WTC11 (cell line): ENCODE measurements at regions not wholly inside any gene's neighbourhood (a gene's known extent, or its start where the extent isn't known, plus 50 kb on each side); places are given as distances from the start of the nearest gene placed in this dataset.

Experiments
- ATAC-seq: fragments of 200-7000 bp; cut with Tn5 transposase; 2 replicates; pipeline ENCODE4 v1.10.0; 2021; ENCODE audit warnings: mild to moderate bottlenecking, moderate library complexity
- CTCF ChIA-PET: fragments of 300-600 bp; sonication (Branson Sonifier 250); formaldehyde crosslinking; loops from one replicate; lab custom pipeline; 2021; ENCODE audit warnings: antibody characterized with exemption; lab: Charles Lee
- POLR2A ChIA-PET: fragments of 350-600 bp; sonication (Branson Sonifier 250); formaldehyde crosslinking; loops from one replicate; lab custom pipeline; 2021; ENCODE audit warnings: antibody characterized with exemption; lab: Charles Lee
- DNase-seq: peaks from one replicate; pipeline ENCODE4 v3.0.0; 2021; ENCODE audit warnings: low spot score
- H3K27ac Mint-ChIP-seq: 2 replicates; pipeline ENCODE4 v1.8.0; 2021; ENCODE audit warnings: mixed read lengths
- H3K27me3 Mint-ChIP-seq: 2 replicates; pipeline ENCODE4 v1.8.0; 2021; ENCODE audit warnings: low read depth, mild to moderate bottlenecking, moderate library complexity, mixed read lengths
- H3K36me3 Mint-ChIP-seq: 2 replicates; pipeline ENCODE4 v1.8.0; 2021; ENCODE audit warnings: mixed read lengths
- H3K4me1 Mint-ChIP-seq: 2 replicates; pipeline ENCODE4 v1.8.0; 2022; ENCODE audit warnings: mixed read lengths
- H3K4me3 Mint-ChIP-seq: 2 replicates; pipeline ENCODE4 v1.8.0; 2021; ENCODE audit warnings: mild to moderate bottlenecking, moderate library complexity, mixed read lengths
- H3K9me3 Mint-ChIP-seq: 2 replicates; pipeline ENCODE4 v1.8.0; 2021; ENCODE audit warnings: mixed read lengths
- CREB1 ChIP-seq: sonication (generic); formaldehyde crosslinking; IDR thresholded peaks from 2 replicates; pipeline ENCODE4 v1.8.0; 2023; ENCODE audit warnings: mild to moderate bottlenecking, missing genetic modification reagents
- CREM ChIP-seq: sonication (generic); formaldehyde crosslinking; IDR thresholded peaks from 2 replicates; pipeline ENCODE4 v1.8.1; 2022; ENCODE audit warnings: mild to moderate bottlenecking, missing genetic modification reagents, moderate library complexity
- ETV6 ChIP-seq: sonication (generic); formaldehyde crosslinking; IDR thresholded peaks from 2 replicates; pipeline ENCODE4 v1.8.1; 2022; ENCODE audit warnings: mild to moderate bottlenecking, missing genetic modification reagents
- FOXP1 ChIP-seq: sonication (generic); formaldehyde crosslinking; IDR thresholded peaks from 2 replicates; pipeline ENCODE4 v1.8.0; 2022; ENCODE audit warnings: missing genetic modification reagents, mild to moderate bottlenecking, moderate library complexity, borderline replicate concordance
- RORB ChIP-seq: fragments of 250-450 bp; sonication (Bioruptor Pico); IDR thresholded peaks from 2 replicates; pipeline ENCODE4 v1.9.0; 2021; ENCODE audit warnings: mild to moderate bottlenecking
- SOX15 ChIP-seq: fragments of 250-450 bp; sonication (Bioruptor Pico); IDR thresholded peaks from 2 replicates; pipeline ENCODE4 v1.9.0; 2021; ENCODE audit warnings: mild to moderate bottlenecking
- SP1 ChIP-seq: sonication (generic); formaldehyde crosslinking; conservative IDR thresholded peaks from 2 replicates; pipeline ENCODE4 v1.8.1; 2022; ENCODE audit warnings: missing genetic modification reagents
- ZBTB21 ChIP-seq: sonication (generic); formaldehyde crosslinking; IDR thresholded peaks from 2 replicates; pipeline ENCODE4 v1.8.1; 2023; ENCODE audit warnings: mild to moderate bottlenecking, missing genetic modification reagents, borderline replicate concordance
- TF ChIP-seq, protein P1 (sequence below): sonication (generic); formaldehyde crosslinking; IDR thresholded peaks from 2 replicates; pipeline ENCODE4 v1.8.0; 2022; ENCODE audit warnings: mild to moderate bottlenecking, missing genetic modification reagents
- TF ChIP-seq, protein P2 (sequence below): sonication (generic); formaldehyde crosslinking; IDR thresholded peaks from 2 replicates; pipeline ENCODE4 v1.8.0; 2022; ENCODE audit warnings: mild to moderate bottlenecking, missing genetic modification reagents
- TF ChIP-seq, protein P3 (sequence below): sonication (generic); formaldehyde crosslinking; IDR thresholded peaks from 2 replicates; pipeline ENCODE4 v1.8.1; 2022; ENCODE audit warnings: low read depth, missing genetic modification reagents, borderline replicate concordance
- TF ChIP-seq, protein P4 (sequence below): sonication (generic); formaldehyde crosslinking; IDR thresholded peaks from 2 replicates; pipeline ENCODE4 v1.8.0; 2022; ENCODE audit warnings: missing genetic modification reagents
- TF ChIP-seq, protein P5 (sequence below): fragments of 250-450 bp; sonication (Bioruptor Pico); conservative IDR thresholded peaks from 2 replicates; pipeline ENCODE4 v1.9.0; 2021; ENCODE audit warnings: mild to moderate bottlenecking
- TF ChIP-seq, protein P6 (sequence below): sonication (generic); formaldehyde crosslinking; IDR thresholded peaks from 2 replicates; pipeline ENCODE4 v1.8.1; 2023; ENCODE audit warnings: mild to moderate bottlenecking, missing genetic modification reagents

DNA sequence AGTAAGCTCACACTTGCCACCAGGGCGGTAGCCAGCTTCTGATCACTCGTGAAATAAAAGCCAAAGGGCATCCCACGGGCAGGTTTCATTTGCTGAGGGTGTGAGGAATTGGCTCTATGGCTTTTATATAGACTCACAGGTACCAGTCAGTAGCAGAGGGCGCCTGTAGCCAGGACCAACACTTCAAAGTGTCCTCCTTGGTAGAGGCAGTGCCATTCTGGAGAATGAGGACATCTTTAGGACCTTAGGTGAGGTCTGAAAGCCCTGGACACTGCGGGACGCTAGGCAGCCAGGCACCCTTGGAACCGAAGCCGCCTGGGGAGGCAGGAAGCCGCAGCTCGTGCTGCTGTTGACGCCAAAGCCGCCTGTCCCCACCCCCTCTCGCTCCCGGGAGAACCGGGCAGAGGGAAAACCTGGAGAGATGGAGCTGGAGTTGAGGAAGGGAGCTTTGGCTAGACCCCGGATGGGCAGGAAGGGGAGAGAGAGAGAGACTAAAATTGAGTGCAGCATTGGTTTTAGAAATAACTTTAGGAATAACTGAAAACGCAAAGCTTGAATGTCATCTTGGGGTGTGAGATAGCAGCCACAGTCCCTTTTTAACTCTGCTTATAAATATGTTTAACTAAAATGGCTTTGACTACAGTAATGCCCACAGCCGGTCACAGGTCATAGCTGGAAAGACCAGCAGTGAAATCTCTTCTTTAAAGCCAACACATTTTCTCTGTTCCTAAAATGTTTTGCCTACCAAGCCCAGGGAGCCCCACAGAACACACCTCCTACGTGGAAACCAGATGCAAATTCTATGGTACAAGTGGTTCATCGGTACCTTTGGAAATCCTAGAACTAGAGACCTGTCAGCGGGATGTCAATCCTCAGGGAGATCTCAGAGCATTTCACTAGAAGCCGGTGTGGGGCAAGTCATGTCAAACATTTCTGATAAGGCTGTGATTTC is 128.5 kb upstream of the CDYL start (continued):
- TF ChIP-seq, protein P1, sequence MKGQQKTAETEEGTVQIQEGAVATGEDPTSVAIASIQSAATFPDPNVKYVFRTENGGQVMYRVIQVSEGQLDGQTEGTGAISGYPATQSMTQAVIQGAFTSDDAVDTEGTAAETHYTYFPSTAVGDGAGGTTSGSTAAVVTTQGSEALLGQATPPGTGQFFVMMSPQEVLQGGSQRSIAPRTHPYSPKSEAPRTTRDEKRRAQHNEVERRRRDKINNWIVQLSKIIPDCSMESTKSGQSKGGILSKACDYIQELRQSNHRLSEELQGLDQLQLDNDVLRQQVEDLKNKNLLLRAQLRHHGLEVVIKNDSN (CRISPR knock-in tag), result peak; percentile 73; the same call in 1 of the 2 replicates
- TF ChIP-seq ETV6 (CRISPR knock-in tag), result peak; percentile 97
- peak; percentile 90 for TF ChIP-seq SP1 (CRISPR knock-in tag)
- TF ChIP-seq, protein P2, sequence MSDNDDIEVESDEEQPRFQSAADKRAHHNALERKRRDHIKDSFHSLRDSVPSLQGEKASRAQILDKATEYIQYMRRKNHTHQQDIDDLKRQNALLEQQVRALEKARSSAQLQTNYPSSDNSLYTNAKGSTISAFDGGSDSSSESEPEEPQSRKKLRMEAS (CRISPR knock-in tag), result peak; percentile 99
- TF ChIP-seq, all 79 proteins: peak for 31

DNA sequence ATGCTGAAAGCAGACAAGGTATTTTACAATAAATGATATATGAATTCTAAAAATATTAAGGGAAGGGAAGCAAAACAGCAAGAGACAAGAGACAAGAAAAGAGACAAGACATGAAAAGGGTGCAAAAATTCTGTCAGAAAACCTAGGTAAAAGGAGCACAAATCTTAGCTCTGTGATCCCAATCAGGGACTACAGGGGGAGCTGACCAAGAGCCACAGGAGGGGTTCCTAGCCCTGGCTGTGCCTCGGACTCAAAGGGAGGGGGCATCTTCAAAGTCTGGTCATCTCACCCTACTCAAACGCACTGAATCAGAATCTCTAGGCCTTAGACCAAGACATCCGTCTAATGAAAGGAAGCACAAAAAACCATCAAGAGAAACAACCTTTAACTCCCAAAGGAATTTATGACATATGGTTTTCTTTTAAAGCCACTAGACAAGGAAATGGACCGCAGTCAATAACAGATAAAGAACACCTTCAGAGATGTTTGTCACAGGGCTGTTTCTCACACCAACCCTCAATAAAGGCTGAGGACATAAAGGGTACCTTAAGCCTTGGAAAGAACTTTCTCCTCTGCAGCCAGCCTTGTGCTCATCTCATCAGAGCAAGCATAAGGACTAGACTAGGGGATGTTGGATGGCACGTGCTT is 130.4 kb upstream of the CDYL start:
- TF ChIP-seq, protein P3, sequence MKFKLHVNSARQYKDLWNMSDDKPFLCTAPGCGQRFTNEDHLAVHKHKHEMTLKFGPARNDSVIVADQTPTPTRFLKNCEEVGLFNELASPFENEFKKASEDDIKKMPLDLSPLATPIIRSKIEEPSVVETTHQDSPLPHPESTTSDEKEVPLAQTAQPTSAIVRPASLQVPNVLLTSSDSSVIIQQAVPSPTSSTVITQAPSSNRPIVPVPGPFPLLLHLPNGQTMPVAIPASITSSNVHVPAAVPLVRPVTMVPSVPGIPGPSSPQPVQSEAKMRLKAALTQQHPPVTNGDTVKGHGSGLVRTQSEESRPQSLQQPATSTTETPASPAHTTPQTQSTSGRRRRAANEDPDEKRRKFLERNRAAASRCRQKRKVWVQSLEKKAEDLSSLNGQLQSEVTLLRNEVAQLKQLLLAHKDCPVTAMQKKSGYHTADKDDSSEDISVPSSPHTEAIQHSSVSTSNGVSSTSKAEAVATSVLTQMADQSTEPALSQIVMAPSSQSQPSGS (CRISPR knock-in tag), result no peak
- TF ChIP-seq, protein P4, sequence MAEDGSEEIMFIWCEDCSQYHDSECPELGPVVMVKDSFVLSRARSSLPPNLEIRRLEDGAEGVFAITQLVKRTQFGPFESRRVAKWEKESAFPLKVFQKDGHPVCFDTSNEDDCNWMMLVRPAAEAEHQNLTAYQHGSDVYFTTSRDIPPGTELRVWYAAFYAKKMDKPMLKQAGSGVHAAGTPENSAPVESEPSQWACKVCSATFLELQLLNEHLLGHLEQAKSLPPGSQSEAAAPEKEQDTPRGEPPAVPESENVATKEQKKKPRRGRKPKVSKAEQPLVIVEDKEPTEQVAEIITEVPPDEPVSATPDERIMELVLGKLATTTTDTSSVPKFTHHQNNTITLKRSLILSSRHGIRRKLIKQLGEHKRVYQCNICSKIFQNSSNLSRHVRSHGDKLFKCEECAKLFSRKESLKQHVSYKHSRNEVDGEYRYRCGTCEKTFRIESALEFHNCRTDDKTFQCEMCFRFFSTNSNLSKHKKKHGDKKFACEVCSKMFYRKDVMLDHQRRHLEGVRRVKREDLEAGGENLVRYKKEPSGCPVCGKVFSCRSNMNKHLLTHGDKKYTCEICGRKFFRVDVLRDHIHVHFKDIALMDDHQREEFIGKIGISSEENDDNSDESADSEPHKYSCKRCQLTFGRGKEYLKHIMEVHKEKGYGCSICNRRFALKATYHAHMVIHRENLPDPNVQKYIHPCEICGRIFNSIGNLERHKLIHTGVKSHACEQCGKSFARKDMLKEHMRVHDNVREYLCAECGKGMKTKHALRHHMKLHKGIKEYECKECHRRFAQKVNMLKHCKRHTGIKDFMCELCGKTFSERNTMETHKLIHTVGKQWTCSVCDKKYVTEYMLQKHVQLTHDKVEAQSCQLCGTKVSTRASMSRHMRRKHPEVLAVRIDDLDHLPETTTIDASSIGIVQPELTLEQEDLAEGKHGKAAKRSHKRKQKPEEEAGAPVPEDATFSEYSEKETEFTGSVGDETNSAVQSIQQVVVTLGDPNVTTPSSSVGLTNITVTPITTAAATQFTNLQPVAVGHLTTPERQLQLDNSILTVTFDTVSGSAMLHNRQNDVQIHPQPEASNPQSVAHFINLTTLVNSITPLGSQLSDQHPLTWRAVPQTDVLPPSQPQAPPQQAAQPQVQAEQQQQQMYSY (CRISPR knock-in tag), result no peak
- TF ChIP-seq RORB (CRISPR knock-in tag) (no peak), ZBTB21 (CRISPR knock-in tag) (no peak), FOXP1 (CRISPR knock-in tag) (no peak), CREM (CRISPR knock-in tag) (no peak), SOX15 (CRISPR knock-in tag) (no peak), ETV6 (CRISPR knock-in tag) (no peak), CREB1 (no peak)
- TF ChIP-seq, protein P5, sequence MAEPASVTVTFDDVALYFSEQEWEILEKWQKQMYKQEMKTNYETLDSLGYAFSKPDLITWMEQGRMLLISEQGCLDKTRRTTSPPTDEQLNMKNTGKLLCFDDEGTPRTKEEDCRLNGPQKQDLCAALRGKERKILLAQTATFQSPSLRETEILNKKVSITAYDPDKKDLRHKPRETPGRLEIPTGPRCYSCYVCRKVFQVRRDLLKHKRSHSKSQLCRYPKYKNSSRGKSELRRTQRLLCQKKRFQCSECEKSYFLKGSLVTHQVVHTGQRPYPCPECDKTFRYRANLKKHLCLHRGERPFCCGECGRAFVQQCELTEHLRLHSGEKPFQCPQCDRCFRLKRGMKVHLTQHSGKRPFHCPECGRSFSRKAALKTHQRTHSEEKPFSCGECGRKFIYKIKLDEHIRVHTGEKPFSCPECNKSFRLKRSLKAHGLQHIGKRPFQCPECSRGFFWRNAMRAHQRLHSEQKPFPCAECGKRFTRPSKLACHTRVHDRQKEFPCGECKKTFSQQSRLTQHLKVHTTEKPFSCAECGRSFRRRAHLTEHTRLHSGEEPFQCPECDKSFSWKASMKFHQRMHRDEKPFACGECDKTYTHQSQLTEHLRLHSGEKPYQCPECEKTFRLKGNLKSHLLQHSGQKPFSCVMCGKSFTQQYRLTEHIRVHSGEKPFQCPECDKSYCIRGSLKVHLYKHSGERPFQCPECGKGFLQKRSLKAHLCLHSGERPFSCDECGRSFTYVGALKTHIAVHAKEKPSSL (CRISPR knock-in tag), result no peak
- TF ChIP-seq, protein P6, sequence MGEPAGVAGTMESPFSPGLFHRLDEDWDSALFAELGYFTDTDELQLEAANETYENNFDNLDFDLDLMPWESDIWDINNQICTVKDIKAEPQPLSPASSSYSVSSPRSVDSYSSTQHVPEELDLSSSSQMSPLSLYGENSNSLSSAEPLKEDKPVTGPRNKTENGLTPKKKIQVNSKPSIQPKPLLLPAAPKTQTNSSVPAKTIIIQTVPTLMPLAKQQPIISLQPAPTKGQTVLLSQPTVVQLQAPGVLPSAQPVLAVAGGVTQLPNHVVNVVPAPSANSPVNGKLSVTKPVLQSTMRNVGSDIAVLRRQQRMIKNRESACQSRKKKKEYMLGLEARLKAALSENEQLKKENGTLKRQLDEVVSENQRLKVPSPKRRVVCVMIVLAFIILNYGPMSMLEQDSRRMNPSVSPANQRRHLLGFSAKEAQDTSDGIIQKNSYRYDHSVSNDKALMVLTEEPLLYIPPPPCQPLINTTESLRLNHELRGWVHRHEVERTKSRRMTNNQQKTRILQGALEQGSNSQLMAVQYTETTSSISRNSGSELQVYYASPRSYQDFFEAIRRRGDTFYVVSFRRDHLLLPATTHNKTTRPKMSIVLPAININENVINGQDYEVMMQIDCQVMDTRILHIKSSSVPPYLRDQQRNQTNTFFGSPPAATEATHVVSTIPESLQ, result no peak
- POLR2A ChIA-PET, result no interaction called here

More for the DNA sequence above, 130.4 kb upstream of the CDYL start:
- H3K4me1 Mint-ChIP-seq, result peaks cover 31% of the 10 kb centered on the region
- H3K9me3 Mint-ChIP-seq, result peaks cover 7% of the 10 kb centered on the region
- no peaks in the 10 kb centered on the region for H3K36me3 Mint-ChIP-seq
- no peak overlapping the region for H3K27ac Mint-ChIP-seq
- CTCF ChIA-PET, result interaction anchor here (0.6 to 1.0 kb wide), 4 partner anchors 10 to 203 kb away, joined by 3 to 5 read pairs (median 3); no protein-coding TSS in a partner anchor
- no peak overlapping the region for H3K4me3 Mint-ChIP-seq
- peak; percentile 28; the same call in 1 of the 2 replicates for ATAC-seq
- H3K27me3 Mint-ChIP-seq, result peaks cover 6% of the 10 kb centered on the region; the same call in 1 of the 2 replicates
- peak; percentile 25 for DNase-seq
